ENCODE measurements at regions not wholly inside any gene's neighbourhood (a gene's known extent, or its start where the extent isn't known, plus 50 kb on each side); places are given as distances from the start of the nearest gene placed in this dataset.

GRCh38 chr6:44016131-44016870, 111.0 kb downstream of the MRPL14 start:
- TF ChIP-seq, protein P1, sequence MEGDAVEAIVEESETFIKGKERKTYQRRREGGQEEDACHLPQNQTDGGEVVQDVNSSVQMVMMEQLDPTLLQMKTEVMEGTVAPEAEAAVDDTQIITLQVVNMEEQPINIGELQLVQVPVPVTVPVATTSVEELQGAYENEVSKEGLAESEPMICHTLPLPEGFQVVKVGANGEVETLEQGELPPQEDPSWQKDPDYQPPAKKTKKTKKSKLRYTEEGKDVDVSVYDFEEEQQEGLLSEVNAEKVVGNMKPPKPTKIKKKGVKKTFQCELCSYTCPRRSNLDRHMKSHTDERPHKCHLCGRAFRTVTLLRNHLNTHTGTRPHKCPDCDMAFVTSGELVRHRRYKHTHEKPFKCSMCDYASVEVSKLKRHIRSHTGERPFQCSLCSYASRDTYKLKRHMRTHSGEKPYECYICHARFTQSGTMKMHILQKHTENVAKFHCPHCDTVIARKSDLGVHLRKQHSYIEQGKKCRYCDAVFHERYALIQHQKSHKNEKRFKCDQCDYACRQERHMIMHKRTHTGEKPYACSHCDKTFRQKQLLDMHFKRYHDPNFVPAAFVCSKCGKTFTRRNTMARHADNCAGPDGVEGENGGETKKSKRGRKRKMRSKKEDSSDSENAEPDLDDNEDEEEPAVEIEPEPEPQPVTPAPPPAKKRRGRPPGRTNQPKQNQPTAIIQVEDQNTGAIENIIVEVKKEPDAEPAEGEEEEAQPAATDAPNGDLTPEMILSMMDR (IDR thresholded peaks at IDR 0.05), result no peak
- no peak for TF ChIP-seq POLR2A (IDR thresholded peaks at IDR 0.05)
